Omental fat pad (tissue), 3 donors: ENCODE measurements at regions not wholly inside any gene's neighbourhood (a gene's known extent, or its start where the extent isn't known, plus 50 kb on each side); places are given as distances from the start of the nearest gene placed in this dataset.

Experiments
- ATAC-seq: fragments of 150-250 bp; one replicate; pipeline ENCODE4 v1.9.1; 2016; ENCODE audit warnings: mild to moderate bottlenecking, moderate library complexity; ENCODE audit not compliant: low FRiP score
- DNase-seq: peaks from one replicate; pipeline ENCODE4 v3.0.0-alpha.2; 2019; ENCODE audit warnings: low spot score
- TF ChIP-seq, protein P1 (sequence below), 3 donors: fragments of 450-650 bp; IDR thresholded peaks; one replicate each; pipeline ENCODE4 v1.5.1; 2016 to 2017; ENCODE audit warnings: antibody characterized with exemption in 3 of 3, mild to moderate bottlenecking in 3 of 3, moderate library complexity in 2 of 3

DNA sequence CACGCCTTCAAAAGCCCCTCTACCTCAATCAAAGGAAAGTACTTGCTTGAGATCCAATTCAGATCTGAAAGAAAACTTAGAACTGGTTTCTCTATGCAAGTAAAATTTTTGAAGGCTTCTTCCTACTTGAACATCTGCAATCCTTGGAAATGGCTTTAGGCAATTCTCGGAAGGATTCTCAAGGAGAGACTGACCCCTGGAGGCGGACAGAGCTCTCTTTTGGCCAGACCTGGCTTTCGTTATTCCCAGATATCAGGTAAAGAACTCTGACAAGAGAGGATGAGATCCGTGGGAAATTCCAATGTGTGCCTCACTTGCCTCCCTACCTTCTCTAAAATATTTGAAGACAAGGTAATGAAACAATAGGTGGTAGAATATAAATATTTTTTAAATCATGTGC, 670.3 kb upstream of the FAM241A start:
- ATAC-seq (no peak), DNase-seq (no peak)
- TF ChIP-seq, protein P1, sequence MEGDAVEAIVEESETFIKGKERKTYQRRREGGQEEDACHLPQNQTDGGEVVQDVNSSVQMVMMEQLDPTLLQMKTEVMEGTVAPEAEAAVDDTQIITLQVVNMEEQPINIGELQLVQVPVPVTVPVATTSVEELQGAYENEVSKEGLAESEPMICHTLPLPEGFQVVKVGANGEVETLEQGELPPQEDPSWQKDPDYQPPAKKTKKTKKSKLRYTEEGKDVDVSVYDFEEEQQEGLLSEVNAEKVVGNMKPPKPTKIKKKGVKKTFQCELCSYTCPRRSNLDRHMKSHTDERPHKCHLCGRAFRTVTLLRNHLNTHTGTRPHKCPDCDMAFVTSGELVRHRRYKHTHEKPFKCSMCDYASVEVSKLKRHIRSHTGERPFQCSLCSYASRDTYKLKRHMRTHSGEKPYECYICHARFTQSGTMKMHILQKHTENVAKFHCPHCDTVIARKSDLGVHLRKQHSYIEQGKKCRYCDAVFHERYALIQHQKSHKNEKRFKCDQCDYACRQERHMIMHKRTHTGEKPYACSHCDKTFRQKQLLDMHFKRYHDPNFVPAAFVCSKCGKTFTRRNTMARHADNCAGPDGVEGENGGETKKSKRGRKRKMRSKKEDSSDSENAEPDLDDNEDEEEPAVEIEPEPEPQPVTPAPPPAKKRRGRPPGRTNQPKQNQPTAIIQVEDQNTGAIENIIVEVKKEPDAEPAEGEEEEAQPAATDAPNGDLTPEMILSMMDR (IDR thresholded peaks at IDR 0.05) = no peak

DNA sequence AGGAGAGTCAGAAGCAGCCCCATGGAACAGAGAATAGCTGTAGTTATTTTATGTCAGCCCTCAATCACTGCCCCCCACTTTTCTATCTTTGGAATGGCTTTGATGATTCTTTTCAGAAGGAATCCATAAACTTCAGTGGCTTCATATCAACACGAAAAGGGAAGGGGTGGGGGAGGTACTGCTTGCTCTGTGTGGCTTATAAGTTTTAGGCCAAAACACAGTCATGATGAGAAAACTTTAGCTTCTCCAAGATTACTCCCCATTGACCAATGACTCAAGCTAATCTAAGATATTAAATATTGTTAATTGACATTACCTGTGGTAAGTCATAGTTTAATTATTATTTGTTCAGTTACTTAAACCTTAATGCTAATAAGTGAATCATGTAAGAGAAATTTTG, 669.6 kb upstream of the FAM241A start:
- ATAC-seq (no peak), DNase-seq (no peak)
- TF ChIP-seq, protein P1 (IDR thresholded peaks at IDR 0.05) = no peak

DNA sequence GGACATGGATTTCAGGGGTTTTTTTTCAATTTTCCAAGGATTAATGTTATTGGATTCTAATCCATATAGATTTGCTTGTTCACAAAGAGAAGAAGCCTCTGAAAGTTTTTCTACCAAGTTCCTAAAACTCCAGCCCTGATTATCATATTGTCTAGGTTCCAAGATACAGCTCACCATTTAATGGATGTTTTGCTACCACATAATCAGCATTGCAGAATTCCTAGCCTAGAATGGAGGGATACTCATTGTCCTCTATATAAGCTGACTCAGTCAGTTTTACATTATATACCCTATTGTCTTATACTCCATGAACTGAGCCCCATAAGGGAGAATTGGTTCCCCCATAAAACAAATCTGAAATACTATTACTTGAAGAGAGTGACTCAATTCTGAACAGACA, 664.7 kb upstream of the FAM241A start:
- TF ChIP-seq, protein P1 (IDR thresholded peaks at IDR 0.05) = no peak
- ATAC-seq (no peak), DNase-seq (no peak)

DNA sequence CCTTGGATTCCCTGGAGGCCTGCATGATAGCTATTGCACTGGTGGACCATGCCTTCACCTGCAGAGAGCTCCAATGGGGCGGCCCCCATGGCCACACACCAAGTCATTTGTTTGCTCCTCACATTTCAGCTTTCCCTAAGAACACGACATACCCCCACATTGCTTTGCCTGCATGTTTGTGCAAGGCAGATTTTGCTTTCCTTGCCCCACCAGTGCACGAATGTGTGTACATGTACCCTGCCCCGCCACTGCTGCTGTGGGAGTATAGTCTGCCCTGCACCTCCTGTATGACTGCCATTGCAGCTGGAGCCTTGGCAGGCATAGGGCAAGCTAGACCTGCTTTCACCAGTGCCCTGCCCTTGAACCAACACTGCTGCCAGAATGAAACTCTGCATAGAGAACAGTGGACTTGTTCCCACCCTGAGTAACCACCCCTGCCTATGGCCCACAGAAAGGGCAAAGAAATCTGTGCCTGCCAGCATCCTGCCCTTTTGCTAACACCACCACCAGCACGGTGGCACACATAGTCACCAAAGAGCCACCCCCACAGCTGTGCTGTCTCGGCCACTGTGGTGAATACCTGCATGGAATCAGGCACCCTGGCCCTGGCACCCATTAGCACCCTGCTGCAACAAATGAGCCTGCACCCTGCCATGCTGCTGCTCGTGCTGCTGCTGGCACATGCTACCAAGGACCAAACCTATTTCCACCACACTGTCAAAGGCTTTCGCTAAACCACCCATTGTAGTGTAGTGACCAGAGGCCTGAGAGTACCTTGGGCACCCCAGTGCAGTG, 661.7 kb upstream of the FAM241A start:
- TF ChIP-seq, protein P1 (IDR thresholded peaks at IDR 0.05) = no peak
- ATAC-seq (no peak), DNase-seq (no peak)

DNA sequence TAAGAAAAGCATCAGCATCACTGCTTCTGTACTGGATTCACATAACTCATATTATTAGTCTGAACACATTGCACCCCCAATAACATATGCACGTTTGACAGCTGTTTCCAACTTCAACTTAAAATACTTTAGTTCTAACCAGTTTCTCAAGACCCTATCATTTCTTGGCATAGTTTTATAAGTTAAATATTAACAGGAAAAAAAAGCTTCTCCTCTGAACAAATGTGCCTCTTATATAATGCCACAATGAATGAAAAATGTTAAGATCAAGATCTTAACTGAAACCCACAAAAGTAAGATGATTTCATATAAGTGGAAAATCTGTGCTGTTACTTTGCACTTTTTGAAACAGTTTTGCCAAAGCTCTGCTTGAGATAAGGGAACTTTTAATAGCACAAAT, 652.8 kb upstream of the FAM241A start:
- ATAC-seq (no peak), DNase-seq (no peak)
- TF ChIP-seq, protein P1 (IDR thresholded peaks at IDR 0.05) = no peak

DNA sequence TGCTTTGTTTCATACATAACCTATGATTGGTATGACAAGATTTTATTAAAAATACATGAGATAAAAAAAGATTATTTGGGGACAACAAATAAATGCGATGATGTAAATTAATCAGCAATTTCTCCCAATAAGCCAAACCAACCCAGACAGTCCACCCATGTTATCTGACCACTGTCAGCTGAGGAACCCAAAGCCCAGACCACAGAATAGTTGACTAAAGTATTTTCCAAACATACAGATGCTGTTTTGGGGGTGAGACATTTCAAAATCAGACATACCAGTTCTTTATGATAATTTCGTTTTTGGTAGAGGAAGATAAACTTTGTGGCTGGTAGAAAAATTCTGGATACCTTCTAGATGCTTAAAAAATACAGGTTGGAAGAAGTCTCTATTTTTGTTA, 650.8 kb upstream of the FAM241A start:
- DNase-seq (no peak), ATAC-seq (no peak)
- TF ChIP-seq, protein P1 (IDR thresholded peaks at IDR 0.05) = no peak

DNA sequence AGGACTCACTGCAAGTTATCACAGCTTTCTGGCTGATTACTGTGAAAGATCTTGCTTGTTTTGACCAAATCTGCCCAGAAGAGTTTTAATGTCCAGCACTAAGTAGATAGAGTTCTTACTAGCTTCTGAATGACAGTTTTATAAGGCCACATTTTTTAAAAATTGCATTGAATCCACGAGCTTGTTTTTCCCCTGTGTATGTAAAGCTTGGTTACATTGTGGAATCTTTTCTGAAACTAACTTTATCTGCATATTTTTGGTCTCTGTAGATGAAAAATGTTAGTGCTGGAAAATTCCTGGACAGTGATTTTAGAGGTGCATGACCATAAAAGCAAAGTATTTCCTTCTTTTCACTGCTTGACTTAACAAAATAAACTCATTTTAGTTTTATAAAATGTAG, 650.3 kb upstream of the FAM241A start:
- DNase-seq = no peak
- TF ChIP-seq, protein P1 (IDR thresholded peaks at IDR 0.05) = no peak
- no peak for ATAC-seq
